Putamen (tissue), 1 donor: ENCODE measurements at regions not wholly inside any gene's neighbourhood (a gene's known extent, or its start where the extent isn't known, plus 50 kb on each side); places are given as distances from the start of the nearest gene placed in this dataset.
"Not testable (repeated sequence)": the region's sequence is repeated elsewhere in the genome, so short reads cannot be mapped to it uniquely, and the experiment has no call there.

Source experiments
- DNase-seq: peaks from one replicate; pipeline ENCODE4 v3.0.0-alpha.2; 2016; ENCODE audit warnings: low spot score

GRCh38 chr13:59305896-59306295 lies 857.8 kb downstream of the DIAPH3 start:
- no peak for DNase-seq

- DNase-seq = no peak
Measured at GRCh38 chr13:59312776-59313175, 851.0 kb downstream of the DIAPH3 start.

- DNase-seq = peak; percentile 53
Measured at GRCh38 chr13:59318320-59318930, 845.3 kb downstream of the DIAPH3 start.

GRCh38 chr13:59319276-59319675 lies 844.5 kb downstream of the DIAPH3 start:
- no peak for DNase-seq

GRCh38 chr13:59320021-59320420 lies 843.7 kb downstream of the DIAPH3 start:
- DNase-seq = no peak

GRCh38 chr13:59324401-59324800 lies 839.3 kb downstream of the DIAPH3 start:
- not testable (repeated sequence) for DNase-seq

- DNase-seq = no peak
Measured at GRCh38 chr13:59326717-59327116, 837.0 kb downstream of the DIAPH3 start.

- DNase-seq = no peak
Measured at GRCh38 chr13:59330764-59331163, 833.0 kb downstream of the DIAPH3 start.

- DNase-seq = no peak
Measured at GRCh38 chr13:59332966-59333365, 830.8 kb downstream of the DIAPH3 start.

GRCh38 chr13:59337070-59337469 lies 826.7 kb downstream of the DIAPH3 start:
- no peak for DNase-seq

- no peak for DNase-seq
Measured at GRCh38 chr13:59340151-59340550, 823.6 kb downstream of the DIAPH3 start.

- no peak for DNase-seq
Measured at GRCh38 chr13:59340581-59340980, 823.1 kb downstream of the DIAPH3 start.

- DNase-seq = no peak
Measured at GRCh38 chr13:59342400-59342799, 821.3 kb downstream of the DIAPH3 start.

GRCh38 chr13:59343132-59343531 lies 820.6 kb downstream of the DIAPH3 start:
- DNase-seq = no peak

GRCh38 chr13:59343993-59344822 lies 819.5 kb downstream of the DIAPH3 start:
- DNase-seq = no peak

GRCh38 chr13:59345311-59345710 lies 818.4 kb downstream of the DIAPH3 start:
- no peak for DNase-seq

GRCh38 chr13:59346999-59347723 lies 816.6 kb downstream of the DIAPH3 start:
- no peak for DNase-seq

GRCh38 chr13:59348617-59349016 lies 815.1 kb downstream of the DIAPH3 start:
- no peak for DNase-seq

- DNase-seq = no peak
Measured at GRCh38 chr13:59352600-59352999, 811.1 kb downstream of the DIAPH3 start.

- no peak for DNase-seq
Measured at GRCh38 chr13:59354665-59355369, 808.9 kb downstream of the DIAPH3 start.

GRCh38 chr13:59356607-59357006 lies 807.1 kb downstream of the DIAPH3 start:
- DNase-seq = no peak

GRCh38 chr13:59358014-59358413 lies 805.7 kb downstream of the DIAPH3 start:
- no peak for DNase-seq
